Adrenal gland (tissue), 9 donors: ENCODE measurements at regions not wholly inside any gene's neighbourhood (a gene's known extent, or its start where the extent isn't known, plus 50 kb on each side); places are given as distances from the start of the nearest gene placed in this dataset.

Experiments used
- DNase-seq, 7 donors: peaks; one replicate each; pipeline ENCODE4 v3.0.0-alpha.2; 2019 to 2020
- H3K27ac ChIP-seq, 5 donors: fragments of 200-600 bp; sonication (generic) in 4 of 5; 1 replicate in 3 of 5; 2 replicates in 2 of 5; pipeline versions ENCODE4 v1.5.1 to v1.8.0; 2016 to 2020; ENCODE audit warnings: mild to moderate bottlenecking in 1 of 5
- H3K27me3 ChIP-seq: fragments of 200-600 bp; 2 replicates; pipeline ENCODE4 v1.8.0; 2021
- H3K36me3 ChIP-seq, 2 donors: fragments of 200-600 bp; replicated peaks in 1 of 2; 1 replicate in 1 of 2; 2 replicates in 1 of 2; pipeline versions ENCODE4 v1.5.1 to v1.8.0; 2018 to 2022
- H3K4me1 ChIP-seq, 2 donors: fragments of 200-600 bp; replicated peaks in 1 of 2; 1 replicate in 1 of 2; 2 replicates in 1 of 2; pipeline versions ENCODE4 v1.5.1 to v1.8.0; 2018 to 2021
- H3K4me3 ChIP-seq, 4 donors: fragments of 200-600 bp; sonication (generic) in 3 of 4; one replicate each; pipeline ENCODE4 v1.5.1; 2016 to 2018
- H3K9me3 ChIP-seq, 3 donors: fragments of 200-600 bp; sonication (generic) in 1 of 3; replicated peaks in 1 of 3; 1 replicate in 2 of 3; 2 replicates in 1 of 3; pipeline versions ENCODE4 v1.5.1 to v1.8.0; 2016 to 2021
- POLR2A ChIP-seq, 2 donors: fragments of 450-650 bp; IDR thresholded peaks; one replicate each; pipeline ENCODE4 v1.6.1; 2017; ENCODE audit warnings: antibody characterized with exemption in 2 of 2, mild to moderate bottlenecking in 2 of 2, moderate library complexity in 1 of 2
- whole genome bisulfite sequencing, 4 donors: extraction: QIAGEN DNeasy Blood & Tissue Kit in 2 of 4; methylation state at CpG; one replicate each; pipeline versions ENCODE4 v1.1.5 to v1.1.7; 2013 to 2017; 5-methylcytosine and 5-hydroxymethylcytosine counted together
- intact Hi-C, 2 donors: fragments of 100-400 bp; cut with DNase I; formaldehyde crosslinking; loops; one replicate each; pipeline versions ENCODE4 v1.14.1 to v1.15.0; 2022 to 2023
- TF ChIP-seq, protein P1 (sequence below), 6 experiments: fragments of 450-650 bp in 4 of 6; fragments of 200-600 bp in 2 of 6; sonication (generic) in 1 of 6; IDR thresholded peaks; 1 replicate in 5 of 6; 2 replicates in 1 of 6; pipeline versions ENCODE4 v1.5.1 to v1.8.0; 2016 to 2021; ENCODE audit warnings: antibody characterized with exemption in 6 of 6, mild to moderate bottlenecking in 2 of 6, moderate library complexity in 1 of 6
- donor health status: healthy with polysubstance abuse.
- donor health status: Bipolar disorder and iron deficiency.
- donor health status: DM: yes; HTN: yes; CAD: no.
- donor health status: DM: no; HTN: no; CAD: no.
- donor health status: DM: no; HTN: no; CAD: no.

- Histone ChIP-seq H3K4me3 (no peak overlapping the region), H3K4me1 (peaks cover 0 to 5% of the 10 kb centered on the region in 2 donors), H3K27ac (peak overlapping the region in 1 of 5 donors; percentile 21), H3K9me3 (no peaks in the 10 kb centered on the region), H3K36me3 (no peaks in the 10 kb centered on the region), H3K27me3 (no peaks in the 10 kb centered on the region)
- DNase-seq = no peak
- TF ChIP-seq POLR2A (IDR thresholded peaks at IDR 0.05) = no peak
- TF ChIP-seq, protein P1, sequence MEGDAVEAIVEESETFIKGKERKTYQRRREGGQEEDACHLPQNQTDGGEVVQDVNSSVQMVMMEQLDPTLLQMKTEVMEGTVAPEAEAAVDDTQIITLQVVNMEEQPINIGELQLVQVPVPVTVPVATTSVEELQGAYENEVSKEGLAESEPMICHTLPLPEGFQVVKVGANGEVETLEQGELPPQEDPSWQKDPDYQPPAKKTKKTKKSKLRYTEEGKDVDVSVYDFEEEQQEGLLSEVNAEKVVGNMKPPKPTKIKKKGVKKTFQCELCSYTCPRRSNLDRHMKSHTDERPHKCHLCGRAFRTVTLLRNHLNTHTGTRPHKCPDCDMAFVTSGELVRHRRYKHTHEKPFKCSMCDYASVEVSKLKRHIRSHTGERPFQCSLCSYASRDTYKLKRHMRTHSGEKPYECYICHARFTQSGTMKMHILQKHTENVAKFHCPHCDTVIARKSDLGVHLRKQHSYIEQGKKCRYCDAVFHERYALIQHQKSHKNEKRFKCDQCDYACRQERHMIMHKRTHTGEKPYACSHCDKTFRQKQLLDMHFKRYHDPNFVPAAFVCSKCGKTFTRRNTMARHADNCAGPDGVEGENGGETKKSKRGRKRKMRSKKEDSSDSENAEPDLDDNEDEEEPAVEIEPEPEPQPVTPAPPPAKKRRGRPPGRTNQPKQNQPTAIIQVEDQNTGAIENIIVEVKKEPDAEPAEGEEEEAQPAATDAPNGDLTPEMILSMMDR (IDR thresholded peaks at IDR 0.05) = no peak
- 70 to 87% (median 78%) methylated on average over 4 of the region's 4 CpGs for WGBS, 4 donors
- intact Hi-C loops = no loop called here
These were observed 118.2 kb upstream of the COPS8 start for GRCh38 chr2:236967499-236967783.

GRCh38 chr2:236968101-236968879 lies 117.4 kb upstream of the COPS8 start:
- Histone ChIP-seq H3K36me3 (no peaks in the 10 kb centered on the region), H3K27me3 (no peaks in the 10 kb centered on the region), H3K4me3 (no peak overlapping the region), H3K27ac (no peak overlapping the region), H3K4me1 (peaks cover 0 to 5% of the 10 kb centered on the region in 2 donors), H3K9me3 (no peaks in the 10 kb centered on the region)
- DNase-seq = peak in 3 of 7 donors; percentile 32 to 54 (median 34)
- 54 to 71% (median 64%) methylated on average over 10 of the region's 10 CpGs for WGBS, 4 donors
- intact Hi-C loops = no loop called here
- TF ChIP-seq, protein P1 (IDR thresholded peaks at IDR 0.05) = no peak
- TF ChIP-seq POLR2A (IDR thresholded peaks at IDR 0.05) = no peak

- no peaks in the 10 kb centered on the region for H3K36me3 ChIP-seq
- intact Hi-C loops = no loop called here
- WGBS, 4 donors = 74 to 96% (median 93%) methylated on average over 9 to 10 of the region's 10 CpGs
- H3K4me1 ChIP-seq = peaks cover 0 to 5% of the 10 kb centered on the region in 2 donors
- no peak overlapping the region for H3K4me3 ChIP-seq
- DNase-seq = no peak
- no peak overlapping the region for H3K27ac ChIP-seq
- H3K9me3 ChIP-seq = no peaks in the 10 kb centered on the region
- no peaks in the 10 kb centered on the region for H3K27me3 ChIP-seq
- TF ChIP-seq, protein P1 (IDR thresholded peaks at IDR 0.05) = no peak
- TF ChIP-seq POLR2A (IDR thresholded peaks at IDR 0.05) = no peak
These were observed 116.7 kb upstream of the COPS8 start for GRCh38 chr2:236968880-236969534.

DNA sequence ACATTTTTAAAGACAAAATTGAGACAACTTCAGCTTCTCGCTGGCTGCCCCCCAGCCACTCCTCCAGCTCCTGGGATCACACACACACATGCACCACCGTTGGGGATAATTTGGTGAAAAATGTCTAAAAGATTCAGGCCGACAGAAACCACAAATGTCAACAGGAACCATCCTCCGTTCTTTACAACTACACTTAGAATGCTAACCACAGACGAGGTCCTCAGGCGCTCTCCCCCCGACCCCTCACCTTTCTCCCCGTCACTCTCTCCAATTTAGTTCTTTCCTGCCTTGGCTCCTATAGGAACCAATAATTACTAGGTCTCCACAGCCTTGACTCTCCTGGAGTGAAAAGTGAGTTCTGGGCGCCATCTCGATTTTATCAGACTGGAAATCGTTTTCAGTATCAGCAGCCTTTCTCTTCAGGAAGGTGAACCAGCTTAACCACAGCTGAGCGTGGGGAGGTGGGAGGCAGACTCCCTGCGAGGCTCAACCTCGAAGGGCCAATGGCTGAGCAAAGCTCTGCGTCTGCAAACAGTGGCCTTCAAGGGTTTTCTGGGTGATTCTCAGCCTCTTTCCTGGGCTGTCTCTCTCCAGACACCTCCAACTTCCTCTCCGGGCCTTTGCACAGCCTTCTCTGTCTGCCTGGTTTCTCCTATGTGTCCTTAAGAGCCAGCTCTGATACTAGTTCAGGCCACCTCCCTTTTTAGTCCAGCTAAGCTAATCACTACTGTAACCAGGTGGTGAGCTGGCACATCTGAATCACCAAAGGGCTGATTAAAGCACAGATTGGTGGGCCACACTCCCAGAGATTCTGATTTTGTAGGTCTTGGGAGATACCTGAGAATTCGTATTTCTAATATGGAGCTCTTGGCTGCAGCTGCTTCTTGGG lies 115.7 kb upstream of the COPS8 start:
- no peak for DNase-seq
- Histone ChIP-seq H3K4me3 (no peak overlapping the region), H3K9me3 (no peaks in the 10 kb centered on the region), H3K4me1 (peaks cover 0 to 5% of the 10 kb centered on the region in 2 donors), H3K27ac (no peak overlapping the region), H3K27me3 (no peaks in the 10 kb centered on the region), H3K36me3 (no peaks in the 10 kb centered on the region)
- intact Hi-C loops = no loop called here
- TF ChIP-seq, protein P1 (IDR thresholded peaks at IDR 0.05) = no peak
- TF ChIP-seq POLR2A (IDR thresholded peaks at IDR 0.05) = no peak
- 79 to 88% (median 85%) methylated on average over 17 of the region's 17 CpGs for WGBS, 4 donors
